Fibroblast of lung (primary cell): ENCODE measurements at regions not wholly inside any gene's neighbourhood (a gene's known extent, or its start where the extent isn't known, plus 50 kb on each side); places are given as distances from the start of the nearest gene placed in this dataset.
"Not testable (repeated sequence)": the region's sequence is repeated elsewhere in the genome, so short reads cannot be mapped to it uniquely, and the experiment has no call there.

Experiments used
- DNase-seq, 2 donors: peaks; one replicate each; pipeline versions ENCODE4 v3.0.0 to v3.0.0-alpha.2; 2010; ENCODE audit warnings: low read depth in 2 of 2
- H2AFZ ChIP-seq: 2 replicates; pipeline ENCODE4 v1.5.1; 2012; ENCODE audit warnings: low read length, control low read depth, inconsistent platforms
- H3K27ac ChIP-seq: 2 replicates; pipeline ENCODE4 v1.5.1; 2011; ENCODE audit warnings: low read length, control low read depth; ENCODE audit not compliant: insufficient read depth
- H3K27me3 ChIP-seq: 2 replicates; pipeline ENCODE4 v1.5.1; 2011; ENCODE audit warnings: mild to moderate bottlenecking, low read length; ENCODE audit not compliant: control insufficient read depth, insufficient read depth
- H3K36me3 ChIP-seq: 2 replicates; pipeline ENCODE4 v1.5.1; 2011; ENCODE audit warnings: low read length; ENCODE audit not compliant: control insufficient read depth, insufficient read depth
- H3K4me1 ChIP-seq: 2 replicates; pipeline ENCODE4 v1.5.1; 2011; ENCODE audit warnings: low read length; ENCODE audit not compliant: control insufficient read depth, insufficient read depth; ENCODE audit errors: extremely low read depth
- H3K4me2 ChIP-seq: 2 replicates; pipeline ENCODE4 v1.5.1; 2011; ENCODE audit warnings: low read length, control low read depth; ENCODE audit not compliant: insufficient read depth; ENCODE audit errors: extremely low read depth
- H3K4me3 ChIP-seq, 4 experiments: fragments of 200-600 bp in 1 of 4; sonication (generic) in 1 of 4; replicated peaks in 1 of 4; 2 replicates each; pipeline ENCODE4 v1.5.1; 2011 to 2016; ENCODE audit warnings: low read length in 4 of 4, low read depth in 3 of 4, mild to moderate bottlenecking in 3 of 4, control low read depth in 2 of 4, inconsistent platforms in 1 of 4, mixed read lengths in 1 of 4; ENCODE audit not compliant: insufficient read depth in 1 of 4; ENCODE audit errors: control extremely low read depth in 1 of 4
- H3K79me2 ChIP-seq: 2 replicates; pipeline ENCODE4 v1.5.1; 2012; ENCODE audit warnings: mild to moderate bottlenecking, low read length, inconsistent platforms; ENCODE audit not compliant: control insufficient read depth, insufficient read depth
- H3K9ac ChIP-seq: 2 replicates; pipeline ENCODE4 v1.5.1; 2011; ENCODE audit warnings: mild to moderate bottlenecking, low read length, control low read depth; ENCODE audit not compliant: insufficient read depth
- H3K9me3 ChIP-seq: 2 replicates; pipeline ENCODE4 v1.5.1; 2012; ENCODE audit warnings: low read depth, low read length; ENCODE audit not compliant: control insufficient read depth, insufficient read depth
- H4K20me1 ChIP-seq: 2 replicates; pipeline ENCODE4 v1.5.1; 2011; ENCODE audit warnings: low read length; ENCODE audit not compliant: control insufficient read depth, insufficient read depth; ENCODE audit errors: extremely low read depth
- CTCF ChIP-seq, 2 donors: IDR thresholded peaks in 1 of 2; conservative IDR thresholded peaks in 1 of 2; 1 replicate in 1 of 2; 2 replicates in 1 of 2; pipeline ENCODE4 v1.5.1; 2011 to 2012; ENCODE audit warnings: low read length in 2 of 2, control low read depth in 1 of 2, inconsistent platforms in 1 of 2, low read depth in 1 of 2, mild to moderate bottlenecking in 1 of 2
- EZH2 ChIP-seq: IDR thresholded peaks from 2 replicates; pipeline ENCODE4 v1.5.1; 2012; ENCODE audit warnings: low read length, control low read depth, mild to moderate bottlenecking; ENCODE audit errors: missing control alignments

DNA sequence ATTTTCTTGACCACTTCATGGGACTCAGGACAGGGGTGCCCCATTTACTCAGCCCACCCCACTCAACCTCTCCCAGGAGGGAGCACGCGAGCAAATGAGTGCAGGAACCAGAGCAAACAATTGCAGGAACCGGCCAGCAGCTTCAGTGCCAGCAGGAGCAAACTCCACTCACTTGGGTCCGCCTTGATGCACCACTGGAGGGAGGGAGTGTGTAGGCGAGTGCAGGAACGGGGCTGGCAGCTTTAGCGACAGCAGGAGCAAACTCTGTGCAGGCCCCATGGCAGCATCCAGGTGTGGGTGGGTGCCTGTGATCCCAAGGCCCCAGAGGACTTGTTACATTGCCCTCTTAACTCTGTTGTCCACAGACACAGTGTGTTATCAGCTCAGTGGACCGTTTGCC, 1667.3 kb upstream of the CELF4 start:
- Histone ChIP-seq H3K9ac (no peak overlapping the region), H3K36me3 (no peaks in the 10 kb centered on the region), H3K4me3 (no peak overlapping the region), H3K4me2 (no peak overlapping the region), H3K79me2 (no peaks in the 10 kb centered on the region), H3K27ac (no peak overlapping the region), H3K4me1 (no peaks in the 10 kb centered on the region), H4K20me1 (no peaks in the 10 kb centered on the region), H3K9me3 (no peaks in the 10 kb centered on the region), H2AFZ (no peak overlapping the region), H3K27me3 (no peaks in the 10 kb centered on the region)
- TF ChIP-seq EZH2 (no peak), CTCF (conservative IDR thresholded peaks at IDR 0.05 in 1 of 2, IDR thresholded peaks at IDR 0.05 in 1 of 2; ENCODE audit: low read depth in 1 of 2, low read length in 2 of 2) (no peak)
- no peak for DNase-seq

DNA sequence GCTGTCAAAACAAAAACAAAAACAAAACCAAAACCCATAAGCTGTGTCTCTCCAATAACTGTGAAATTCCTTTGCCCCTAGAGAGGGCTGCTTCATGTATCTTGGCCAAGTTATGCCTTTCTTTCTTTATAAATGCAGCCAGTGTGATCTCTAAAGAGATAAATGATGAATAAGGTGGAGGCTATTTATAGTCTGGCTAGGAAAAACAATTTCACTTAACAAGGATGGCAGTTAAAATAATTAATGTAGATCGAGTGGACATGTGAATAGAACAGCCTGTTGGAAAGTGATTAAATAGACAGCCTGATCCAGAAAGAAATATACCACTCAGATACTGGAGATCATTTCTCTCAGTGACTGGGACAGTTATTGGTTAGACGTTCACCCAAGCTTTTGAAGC, 1666.9 kb upstream of the CELF4 start:
- Histone ChIP-seq H4K20me1 (no peaks in the 10 kb centered on the region), H3K27me3 (no peaks in the 10 kb centered on the region), H3K4me2 (no peak overlapping the region), H3K79me2 (no peaks in the 10 kb centered on the region), H3K4me1 (no peaks in the 10 kb centered on the region), H3K4me3 (no peak overlapping the region), H3K27ac (no peak overlapping the region), H3K9ac (no peak overlapping the region), H2AFZ (no peak overlapping the region), H3K9me3 (no peaks in the 10 kb centered on the region), H3K36me3 (no peaks in the 10 kb centered on the region)
- no peak for DNase-seq
- TF ChIP-seq CTCF (conservative IDR thresholded peaks at IDR 0.05 in 1 of 2, IDR thresholded peaks at IDR 0.05 in 1 of 2; ENCODE audit: low read depth in 1 of 2, low read length in 2 of 2) (no peak), EZH2 (no peak)

- Histone ChIP-seq H3K9ac (no peak overlapping the region), H2AFZ (no peak overlapping the region), H3K79me2 (no peaks in the 10 kb centered on the region), H3K4me2 (no peak overlapping the region), H3K4me1 (no peaks in the 10 kb centered on the region), H3K9me3 (no peaks in the 10 kb centered on the region), H3K27me3 (no peaks in the 10 kb centered on the region), H4K20me1 (no peaks in the 10 kb centered on the region), H3K36me3 (no peaks in the 10 kb centered on the region), H3K27ac (no peak overlapping the region), H3K4me3 (no peak overlapping the region)
- no peak for TF ChIP-seq CTCF (conservative IDR thresholded peaks at IDR 0.05 in 1 of 2, IDR thresholded peaks at IDR 0.05 in 1 of 2; ENCODE audit: low read depth in 1 of 2, low read length in 2 of 2)
- TF ChIP-seq EZH2: no peak
- no peak for DNase-seq
These were observed 1664.6 kb upstream of the CELF4 start for GRCh38 chr18:39230086-39230803.

DNA sequence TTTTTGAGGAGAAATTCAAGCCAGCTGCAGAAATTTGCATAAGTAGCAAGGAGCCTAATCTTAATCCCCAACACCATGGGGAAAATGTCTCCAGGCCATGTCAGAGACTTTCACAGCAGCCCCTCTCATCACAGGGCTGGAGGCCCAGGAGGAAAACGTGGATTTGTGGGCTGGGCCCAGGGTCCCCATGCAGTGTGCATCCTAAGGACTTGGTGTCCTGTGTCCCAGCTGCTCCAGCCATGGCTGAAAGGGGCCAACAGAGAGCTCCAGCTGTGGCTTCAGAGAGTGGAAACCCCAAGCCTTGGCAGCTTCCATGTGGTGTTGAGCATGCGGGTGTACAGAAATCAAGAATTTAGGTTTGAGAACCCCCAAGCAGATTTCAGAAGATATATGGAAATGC, 1662.2 kb upstream of the CELF4 start:
- H3K36me3 ChIP-seq, H4K20me1 ChIP-seq, H3K9ac ChIP-seq, DNase-seq, H3K27me3 ChIP-seq, H3K4me1 ChIP-seq, H3K79me2 ChIP-seq, H3K9me3 ChIP-seq, H3K4me3 ChIP-seq, H3K4me2 ChIP-seq, H3K27ac ChIP-seq, H2AFZ ChIP-seq: not testable (repeated sequence)
